ENCODE measurements at regions not wholly inside any gene's neighbourhood (a gene's known extent, or its start where the extent isn't known, plus 50 kb on each side); places are given as distances from the start of the nearest gene placed in this dataset.
"Not testable (repeated sequence)": the region's sequence is repeated elsewhere in the genome, so short reads cannot be mapped to it uniquely, and the experiment has no call there.

- intact Hi-C loops (cut with micrococcal nuclease): not testable (repeated sequence)
Measured at GRCh38 chr1:78203410-78203982, 157.7 kb downstream of the GIPC2 start.

GRCh38 chr1:78210175-78210574, 164.4 kb downstream of the GIPC2 start:
- H3K9ac ChIP-seq (ENCODE audit: insufficient read depth in 1 of 2, low read depth in 2 of 2, low read length in 2 of 2): no peak overlapping the region
- no peaks in the 10 kb centered on the region for H3K9me3 ChIP-seq (replicated peaks; ENCODE audit: control insufficient read depth, insufficient read depth, low read depth, low read length)
- no peaks in the 10 kb centered on the region for H3K4me1 ChIP-seq (replicated peaks in 1 of 2; ENCODE audit: control insufficient read depth in 2 of 2, insufficient read depth in 2 of 2, low read length in 2 of 2)
- no peaks in the 10 kb centered on the region for H3K27me3 ChIP-seq (ENCODE audit: control insufficient read depth in 2 of 2, insufficient read depth in 2 of 2, low read length in 2 of 2)
- H3K27ac ChIP-seq (ENCODE audit: extremely low read depth, low read depth, low read length): no peak overlapping the region
- intact Hi-C loops (cut with micrococcal nuclease) (no loop called here), in situ Hi-C loops (cut with MboI) (no loop called here)
- ATAC-seq: no peak
- H2AFZ ChIP-seq (ENCODE audit: low read depth, low read length): no peak overlapping the region
- DNase-seq (ENCODE audit: extremely low read depth in 1 of 4, low spot score in 3 of 4): no peak
- no peak overlapping the region for H3K4me3 ChIP-seq
- CTCF ChIA-PET (ENCODE audit: low intra/inter-chr PET ratio): no interaction called here
- no peaks in the 10 kb centered on the region for H3K79me2 ChIP-seq (ENCODE audit: control insufficient read depth, insufficient read depth, low read length)
- no peak for TF ChIP-seq SMAD2 (IDR thresholded peaks at IDR 0.05; ENCODE audit: low read depth, low read length)
- no peak for TF ChIP-seq ZNF263 (CRISPR knock-in tag; IDR thresholded peaks at IDR 0.05; ENCODE audit: borderline replicate concordance)
- TF ChIP-seq ILF3 (IDR thresholded peaks at IDR 0.05; ENCODE audit: borderline replicate concordance): no peak
- no peak for TF ChIP-seq BRCA1 (IDR thresholded peaks at IDR 0.05)
- no peak for TF ChIP-seq BRCA1 (CRISPR knock-in tag; IDR thresholded peaks at IDR 0.05)
- TF ChIP-seq CHD4 (IDR thresholded peaks at IDR 0.05; ENCODE audit: insufficient read depth, insufficient replicate concordance, low read depth, low read length, poor library complexity, severe bottlenecking): no peak
- no peak for TF ChIP-seq ZSCAN32 (CRISPR knock-in tag; IDR thresholded peaks at IDR 0.05)
- TF ChIP-seq SIRT6 (IDR thresholded peaks at IDR 0.05; ENCODE audit: low read depth, low read length): no peak
- TF ChIP-seq SAFB (IDR thresholded peaks at IDR 0.05; ENCODE audit: borderline replicate concordance, low read depth, low read length): no peak
- TF ChIP-seq XRCC3 (IDR thresholded peaks at IDR 0.05): no peak
- TF ChIP-seq ZBTB49 (CRISPR knock-in tag; IDR thresholded peaks at IDR 0.05; ENCODE audit: borderline replicate concordance): no peak
- no TSS peak for BruUV-seq (replicated peaks)
- no peaks in the 10 kb centered on the region for H3K36me3 ChIP-seq (ENCODE audit: control insufficient read depth, insufficient read depth, low read length)
- H3K9me1 ChIP-seq (ENCODE audit: control insufficient read depth, insufficient read depth, low read length): no peaks in the 10 kb centered on the region
- no peaks in the 10 kb centered on the region for H4K20me1 ChIP-seq (replicated peaks; ENCODE audit: control insufficient read depth, insufficient read depth, low read length)
- no peak for FAIRE-seq
- H3K4me2 ChIP-seq (ENCODE audit: insufficient read depth, low read length): no peak overlapping the region
- POLR2A ChIA-PET: no interaction called here

More at GRCh38 chr1:78203410-78203982, 157.7 kb downstream of the GIPC2 start:
- ATAC-seq; POLR2A ChIA-PET; BruUV-seq (replicated peaks); H4K20me1 ChIP-seq (replicated peaks; ENCODE audit: control insufficient read depth, insufficient read depth, low read length); H3K27me3 ChIP-seq (ENCODE audit: control insufficient read depth in 2 of 2, insufficient read depth in 2 of 2, low read length in 2 of 2); H3K9me1 ChIP-seq (ENCODE audit: control insufficient read depth, insufficient read depth, low read length); H2AFZ ChIP-seq (ENCODE audit: low read depth, low read length); H3K79me2 ChIP-seq (ENCODE audit: control insufficient read depth, insufficient read depth, low read length); H3K9ac ChIP-seq (ENCODE audit: insufficient read depth in 1 of 2, low read depth in 2 of 2, low read length in 2 of 2); FAIRE-seq; H3K9me3 ChIP-seq (replicated peaks; ENCODE audit: control insufficient read depth, insufficient read depth, low read depth, low read length); H3K4me3 ChIP-seq; CTCF ChIA-PET (ENCODE audit: low intra/inter-chr PET ratio); DNase-seq (ENCODE audit: extremely low read depth in 1 of 4, low spot score in 3 of 4); H3K4me2 ChIP-seq (ENCODE audit: insufficient read depth, low read length); in situ Hi-C loops (cut with MboI); H3K36me3 ChIP-seq (ENCODE audit: control insufficient read depth, insufficient read depth, low read length); H3K27ac ChIP-seq (ENCODE audit: extremely low read depth, low read depth, low read length); H3K4me1 ChIP-seq (replicated peaks in 1 of 2; ENCODE audit: control insufficient read depth in 2 of 2, insufficient read depth in 2 of 2, low read length in 2 of 2): not testable (repeated sequence)
- WGBS (ENCODE audit: insufficient coverage, low coverage, missing lambda C conversion rate): under 1% methylated on average over 12 of the region's 13 CpGs

All from K562 (cell line).